Central memory CD8-positive, alpha-beta T cell (primary cell): ENCODE measurements at regions not wholly inside any gene's neighbourhood (a gene's known extent, or its start where the extent isn't known, plus 50 kb on each side); places are given as distances from the start of the nearest gene placed in this dataset.
A peak's percentile ranks its signal among the peaks of the same experiment; 100 is the strongest.

Experiments
- ATAC-seq: fragments of 150-1000 bp; cut with Tn5 transposase; replicated peaks from 2 replicates; pipeline ENCODE4 v1.10.0; 2022; ENCODE audit warnings: mild to moderate bottlenecking, moderate FRiP score, moderate number of reproducible peaks; ENCODE audit not compliant: poor library complexity, severe bottlenecking; ENCODE audit errors: extremely low read depth
- DNase-seq, 2 donors: peaks; one replicate each; pipeline ENCODE4 v3.0.0; 2021; ENCODE audit warnings: low spot score in 2 of 2
- H3K27ac Mint-ChIP-seq: one replicate; pipeline ENCODE4 v1.8.0; 2022; ENCODE audit warnings: low read depth, mild to moderate bottlenecking, moderate library complexity, mixed read lengths
- H3K27me3 Mint-ChIP-seq: one replicate; pipeline ENCODE4 v1.8.0; 2022; ENCODE audit warnings: mixed read lengths
- H3K36me3 Mint-ChIP-seq: one replicate; pipeline ENCODE4 v1.8.0; 2022; ENCODE audit warnings: mild to moderate bottlenecking, moderate library complexity, mixed read lengths; ENCODE audit not compliant: insufficient read depth
- H3K4me1 Mint-ChIP-seq: one replicate; pipeline ENCODE4 v1.8.0; 2022; ENCODE audit warnings: mixed read lengths
- H3K4me3 Mint-ChIP-seq: one replicate; pipeline ENCODE4 v1.8.0; 2022; ENCODE audit warnings: mild to moderate bottlenecking, moderate library complexity, mixed read lengths
- H3K9me3 Mint-ChIP-seq: one replicate; pipeline ENCODE4 v1.8.0; 2022; ENCODE audit warnings: mixed read lengths

GRCh38 chr5:73253047-73253660 is 80.2 kb downstream of the TMEM174 start:
- Mint-ChIP-seq H3K27ac (no peak overlapping the region), H3K36me3 (no peaks in the 10 kb centered on the region), H3K4me1 (no peaks in the 10 kb centered on the region), H3K27me3 (peaks cover 82% of the 10 kb centered on the region), H3K4me3 (no peak overlapping the region), H3K9me3 (no peaks in the 10 kb centered on the region)
- no peak for DNase-seq
- ATAC-seq, result no peak

GRCh38 chr5:73250645-73251044 is 77.7 kb downstream of the TMEM174 start:
- ATAC-seq, result no peak
- H3K9me3 Mint-ChIP-seq, result no peaks in the 10 kb centered on the region
- no peak overlapping the region for H3K4me3 Mint-ChIP-seq
- no peak for DNase-seq
- no peaks in the 10 kb centered on the region for H3K4me1 Mint-ChIP-seq
- no peak overlapping the region for H3K27ac Mint-ChIP-seq
- no peaks in the 10 kb centered on the region for H3K36me3 Mint-ChIP-seq
- H3K27me3 Mint-ChIP-seq, result peaks cover 94% of the 10 kb centered on the region

- Mint-ChIP-seq H3K9me3 (no peaks in the 10 kb centered on the region), H3K27ac (no peak overlapping the region), H3K27me3 (peaks cover 26% of the 10 kb centered on the region), H3K4me1 (no peaks in the 10 kb centered on the region), H3K36me3 (no peaks in the 10 kb centered on the region), H3K4me3 (no peak overlapping the region)
- DNase-seq (no peak), ATAC-seq (no peak)
These were observed 69.7 kb downstream of the TMEM174 start for GRCh38 chr5:73242735-73243134.

GRCh38 chr5:73238873-73239272 is 65.9 kb downstream of the TMEM174 start:
- Mint-ChIP-seq H3K9me3 (no peaks in the 10 kb centered on the region), H3K4me3 (no peak overlapping the region), H3K27me3 (peaks cover 39% of the 10 kb centered on the region), H3K27ac (no peak overlapping the region), H3K36me3 (no peaks in the 10 kb centered on the region), H3K4me1 (peaks cover 6% of the 10 kb centered on the region)
- ATAC-seq, result no peak
- DNase-seq, result no peak

GRCh38 chr5:73236541-73237128 is 63.6 kb downstream of the TMEM174 start:
- no peak overlapping the region for H3K4me3 Mint-ChIP-seq
- DNase-seq (no peak), ATAC-seq (no peak)
- H3K4me1 Mint-ChIP-seq, result peaks cover 18% of the 10 kb centered on the region
- H3K36me3 Mint-ChIP-seq, result no peaks in the 10 kb centered on the region
- peaks cover 61% of the 10 kb centered on the region for H3K27me3 Mint-ChIP-seq
- H3K27ac Mint-ChIP-seq, result no peak overlapping the region
- H3K9me3 Mint-ChIP-seq, result no peaks in the 10 kb centered on the region

GRCh38 chr5:73234204-73234555 is 61.2 kb downstream of the TMEM174 start:
- ATAC-seq, result no peak
- no peak for DNase-seq
- H3K36me3 Mint-ChIP-seq, result no peaks in the 10 kb centered on the region
- H3K27me3 Mint-ChIP-seq, result peaks cover 85% of the 10 kb centered on the region
- no peaks in the 10 kb centered on the region for H3K9me3 Mint-ChIP-seq
- H3K4me3 Mint-ChIP-seq, result peak overlapping the region; percentile 73
- H3K4me1 Mint-ChIP-seq, result peaks cover 18% of the 10 kb centered on the region
- H3K27ac Mint-ChIP-seq, result no peak overlapping the region

GRCh38 chr5:73233461-73234203 is 60.6 kb downstream of the TMEM174 start:
- no peak for DNase-seq
- peak; percentile 24 for ATAC-seq

GRCh38 chr5:73233053-73233460 is 60.1 kb downstream of the TMEM174 start:
- H3K4me1 Mint-ChIP-seq, result peaks cover 18% of the 10 kb centered on the region
- no peak overlapping the region for H3K27ac Mint-ChIP-seq
- DNase-seq (no peak), ATAC-seq (no peak)
- peaks cover 96% of the 10 kb centered on the region for H3K27me3 Mint-ChIP-seq
- H3K9me3 Mint-ChIP-seq, result no peaks in the 10 kb centered on the region
- no peaks in the 10 kb centered on the region for H3K36me3 Mint-ChIP-seq
- peak overlapping the region; percentile 73 for H3K4me3 Mint-ChIP-seq

More at GRCh38 chr5:73233461-73234203, 60.6 kb downstream of the TMEM174 start:
- Mint-ChIP-seq H3K9me3 (no peaks in the 10 kb centered on the region), H3K4me3 (peak overlapping the region; percentile 73), H3K27me3 (peaks cover 90% of the 10 kb centered on the region), H3K4me1 (peaks cover 18% of the 10 kb centered on the region), H3K36me3 (no peaks in the 10 kb centered on the region), H3K27ac (no peak overlapping the region)

GRCh38 chr5:73232266-73233041 is 59.5 kb downstream of the TMEM174 start:
- ATAC-seq (peak; percentile 24), DNase-seq (no peak)
- Mint-ChIP-seq H3K4me3 (peak overlapping the region; percentile 73), H3K27me3 (peaks cover 99% of the 10 kb centered on the region), H3K36me3 (no peaks in the 10 kb centered on the region), H3K27ac (no peak overlapping the region), H3K9me3 (no peaks in the 10 kb centered on the region), H3K4me1 (peaks cover 18% of the 10 kb centered on the region)

- Mint-ChIP-seq H3K27me3 (peaks cover 99% of the 10 kb centered on the region), H3K4me1 (peaks cover 18% of the 10 kb centered on the region), H3K9me3 (no peaks in the 10 kb centered on the region), H3K36me3 (no peaks in the 10 kb centered on the region), H3K4me3 (no peak overlapping the region), H3K27ac (no peak overlapping the region)
- DNase-seq, result no peak
- no peak for ATAC-seq
These were observed 58.3 kb downstream of the TMEM174 start for GRCh38 chr5:73231246-73231778.

- H3K36me3 Mint-ChIP-seq, result no peaks in the 10 kb centered on the region
- peaks cover 18% of the 10 kb centered on the region for H3K4me1 Mint-ChIP-seq
- H3K9me3 Mint-ChIP-seq, result no peaks in the 10 kb centered on the region
- H3K27ac Mint-ChIP-seq, result no peak overlapping the region
- peaks cover 99% of the 10 kb centered on the region for H3K27me3 Mint-ChIP-seq
- ATAC-seq, result no peak
- H3K4me3 Mint-ChIP-seq, result no peak overlapping the region
- DNase-seq, result no peak
These were observed 57.6 kb downstream of the TMEM174 start for GRCh38 chr5:73230264-73231245.
